Suprapubic skin (tissue), 4 donors: ENCODE measurements at regions not wholly inside any gene's neighbourhood (a gene's known extent, or its start where the extent isn't known, plus 50 kb on each side); places are given as distances from the start of the nearest gene placed in this dataset.

Experiments used
- POLR2A ChIP-seq, 2 donors: fragments of 450-650 bp; IDR thresholded peaks; one replicate each; pipeline ENCODE4 v1.6.1; 2017; ENCODE audit warnings: antibody characterized with exemption in 2 of 2, mild to moderate bottlenecking in 2 of 2, moderate library complexity in 2 of 2
- POLR2AphosphoS5 ChIP-seq, 3 donors: sonication (generic); formaldehyde crosslinking; IDR thresholded peaks; one replicate each; pipeline ENCODE4 v1.6.1; 2017; ENCODE audit warnings: antibody characterized with exemption in 3 of 3
- TF ChIP-seq, protein P1 (sequence below), 2 donors: fragments of 200-600 bp in 1 of 2; fragments of 450-650 bp in 1 of 2; sonication (generic) in 1 of 2; IDR thresholded peaks; one replicate each; pipeline ENCODE4 v1.5.1; 2016 to 2019; ENCODE audit warnings: antibody characterized with exemption in 2 of 2, mild to moderate bottlenecking in 1 of 2, moderate library complexity in 1 of 2

DNA sequence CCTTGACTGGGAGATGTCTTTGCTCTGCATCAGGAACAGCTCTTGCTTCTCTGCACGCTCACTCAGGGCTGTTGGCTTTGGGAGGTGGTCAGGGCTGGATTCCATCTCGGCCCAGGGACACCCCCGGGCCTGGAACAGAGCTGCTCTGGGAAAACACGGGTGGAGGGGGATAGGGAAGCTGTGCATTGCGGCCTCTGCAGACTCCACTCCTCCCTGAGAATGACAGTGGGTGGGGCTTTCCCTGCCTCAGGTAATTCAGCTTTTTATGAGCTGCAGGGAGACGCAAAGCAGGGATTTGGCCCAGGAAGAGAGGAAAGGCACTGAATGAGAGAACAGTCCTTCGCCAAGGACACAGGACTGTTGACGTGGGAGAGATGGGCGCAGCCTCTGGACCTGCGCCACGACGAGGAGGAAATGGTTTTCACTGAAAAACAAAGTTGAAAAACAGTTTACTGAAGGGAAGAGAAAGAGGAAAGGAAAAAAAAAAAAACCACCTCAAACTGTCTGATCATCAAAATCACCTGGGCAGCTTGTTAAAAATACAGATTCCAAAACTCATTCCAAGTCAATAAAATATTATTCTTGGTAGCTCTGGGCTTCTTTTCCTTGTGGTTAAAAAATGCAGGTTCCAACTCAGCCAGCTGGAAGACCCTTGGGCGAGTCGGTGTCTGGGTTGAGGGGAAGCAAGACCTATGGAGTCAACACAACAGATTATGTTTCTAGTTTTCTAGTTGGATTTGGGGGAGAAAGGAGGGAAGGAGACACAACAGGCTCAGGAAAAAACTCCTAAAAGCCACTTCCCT, 194.0 kb downstream of the ZFP36L2 start:
- TF ChIP-seq, protein P1, sequence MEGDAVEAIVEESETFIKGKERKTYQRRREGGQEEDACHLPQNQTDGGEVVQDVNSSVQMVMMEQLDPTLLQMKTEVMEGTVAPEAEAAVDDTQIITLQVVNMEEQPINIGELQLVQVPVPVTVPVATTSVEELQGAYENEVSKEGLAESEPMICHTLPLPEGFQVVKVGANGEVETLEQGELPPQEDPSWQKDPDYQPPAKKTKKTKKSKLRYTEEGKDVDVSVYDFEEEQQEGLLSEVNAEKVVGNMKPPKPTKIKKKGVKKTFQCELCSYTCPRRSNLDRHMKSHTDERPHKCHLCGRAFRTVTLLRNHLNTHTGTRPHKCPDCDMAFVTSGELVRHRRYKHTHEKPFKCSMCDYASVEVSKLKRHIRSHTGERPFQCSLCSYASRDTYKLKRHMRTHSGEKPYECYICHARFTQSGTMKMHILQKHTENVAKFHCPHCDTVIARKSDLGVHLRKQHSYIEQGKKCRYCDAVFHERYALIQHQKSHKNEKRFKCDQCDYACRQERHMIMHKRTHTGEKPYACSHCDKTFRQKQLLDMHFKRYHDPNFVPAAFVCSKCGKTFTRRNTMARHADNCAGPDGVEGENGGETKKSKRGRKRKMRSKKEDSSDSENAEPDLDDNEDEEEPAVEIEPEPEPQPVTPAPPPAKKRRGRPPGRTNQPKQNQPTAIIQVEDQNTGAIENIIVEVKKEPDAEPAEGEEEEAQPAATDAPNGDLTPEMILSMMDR (IDR thresholded peaks at IDR 0.05): no peak
- TF ChIP-seq POLR2A (IDR thresholded peaks at IDR 0.05) (no peak), POLR2AphosphoS5 (IDR thresholded peaks at IDR 0.05) (peak in 2 of 3 donors; percentile 33 to 68)
